A673 (cell line): ENCODE measurements at regions not wholly inside any gene's neighbourhood (a gene's known extent, or its start where the extent isn't known, plus 50 kb on each side); places are given as distances from the start of the nearest gene placed in this dataset.

Source experiments
- BruUV-seq: library from RNA; stranded (reverse); fragments of 400-500 nt; replicated peaks from 2 replicates; lab custom pipeline; 2021; lab: Mats Ljungman, UMichigan
- CTCF ChIA-PET: fragments of 300-600 bp; sonication (Branson Sonifier 250); formaldehyde crosslinking; loops from one replicate; lab custom pipeline; 2022; ENCODE audit warnings: antibody characterized with exemption; lab: Charles Lee
- POLR2A ChIA-PET: fragments of 300-600 bp; sonication (Branson Sonifier 250); formaldehyde crosslinking; loops from one replicate; lab custom pipeline; 2022; ENCODE audit warnings: antibody characterized with exemption; ENCODE audit not compliant: low non-redundant PET; lab: Charles Lee
- DNase-seq: peaks from one replicate; pipeline ENCODE4 v3.0.0-alpha.2; 2015; ENCODE audit warnings: low spot score
- H3K27ac ChIP-seq: fragments of 200-600 bp; sonication (generic); 2 replicates; pipeline ENCODE4 v1.5.1; 2016; ENCODE audit warnings: mixed run types, low read depth, mild to moderate bottlenecking, mixed read lengths, antibody characterized with exemption, low read length; ENCODE audit not compliant: poor library complexity, severe bottlenecking
- H3K27me3 ChIP-seq: fragments of 200-600 bp; sonication (generic); replicated peaks from 2 replicates; pipeline ENCODE4 v1.6.1; 2017; ENCODE audit warnings: mixed run types, low read depth, mild to moderate bottlenecking, mixed read lengths, antibody characterized with exemption, low read length; ENCODE audit not compliant: insufficient read depth, poor library complexity
- H3K36me3 ChIP-seq: fragments of 200-600 bp; sonication (generic); 2 replicates; pipeline ENCODE4 v1.6.1; 2016; ENCODE audit warnings: mixed run types, mild to moderate bottlenecking, mixed read lengths, antibody characterized with exemption, low read length; ENCODE audit not compliant: insufficient read depth, poor library complexity, severe bottlenecking
- H3K4me1 ChIP-seq: fragments of 200-600 bp; sonication (generic); 2 replicates; pipeline ENCODE4 v1.6.1; 2017; ENCODE audit warnings: mixed run types, mild to moderate bottlenecking, mixed read lengths, antibody characterized with exemption, low read length; ENCODE audit not compliant: insufficient read depth, poor library complexity, severe bottlenecking
- H3K4me3 ChIP-seq: fragments of 200-600 bp; sonication (generic); 2 replicates; pipeline ENCODE4 v1.5.1; 2016; ENCODE audit warnings: low read depth, mixed run types, mild to moderate bottlenecking, mixed read lengths, low read length; ENCODE audit not compliant: poor library complexity, severe bottlenecking
- H3K9me3 ChIP-seq: fragments of 200-600 bp; sonication (generic); 2 replicates; pipeline ENCODE4 v1.6.1; 2016; ENCODE audit warnings: mixed run types, low read depth, mild to moderate bottlenecking, mixed read lengths, antibody characterized with exemption, low read length; ENCODE audit not compliant: poor library complexity, severe bottlenecking
- CTCF ChIP-seq: fragments of 300-800, 200-600 bp; sonication (generic); conservative IDR thresholded peaks from 2 replicates; pipeline ENCODE4 v1.5.1; 2017; ENCODE audit warnings: low read depth, mild to moderate bottlenecking, antibody characterized with exemption, low read length, moderate library complexity, mixed read lengths
- EZH2 ChIP-seq: fragments of 200-600 bp; sonication (generic); IDR thresholded peaks from 2 replicates; pipeline ENCODE4 v1.6.1; 2017; ENCODE audit warnings: borderline replicate concordance, low read depth, mild to moderate bottlenecking, mixed read lengths, antibody characterized with exemption, low read length; ENCODE audit not compliant: poor library complexity, severe bottlenecking
- intact Hi-C: fragments of 100-400 bp; cut with micrococcal nuclease; formaldehyde crosslinking; loops from one replicate; pipeline ENCODE4 v1.10.0; 2022; ENCODE audit not compliant: unreplicated experiment

GRCh38 chr3:184443831-184444230, 64.0 kb downstream of the CHRD start:
- no peak for DNase-seq
- Histone ChIP-seq H3K4me3 (no peak overlapping the region), H3K27ac (no peak overlapping the region), H3K4me1 (no peaks in the 10 kb centered on the region), H3K9me3 (no peaks in the 10 kb centered on the region), H3K27me3 (peaks cover 3% of the 10 kb centered on the region), H3K36me3 (no peaks in the 10 kb centered on the region)
- CTCF ChIA-PET, result interaction anchor here (0.6 to 0.7 kb wide), 2 partner anchors 33 to 157 kb away, joined by 4 to 13 read pairs; no protein-coding TSS in a partner anchor
- TF ChIP-seq EZH2, result no peak
- no peak for TF ChIP-seq CTCF
- intact Hi-C loops, result no loop called here
- BruUV-seq, result no TSS peak
- POLR2A ChIA-PET, result no interaction called here

GRCh38 chr3:184448321-184449160, 68.7 kb downstream of the CHRD start:
- BruUV-seq, result no TSS peak
- ChIA-PET POLR2A (no interaction called here), CTCF (no interaction called here)
- intact Hi-C loops, result no loop called here
- TF ChIP-seq EZH2 (no peak), CTCF (no peak)
- DNase-seq, result peak; percentile 48
- H3K27me3 ChIP-seq, result no peaks in the 10 kb centered on the region
- no peak overlapping the region for H3K27ac ChIP-seq
- no peaks in the 10 kb centered on the region for H3K36me3 ChIP-seq
- H3K4me1 ChIP-seq, result no peaks in the 10 kb centered on the region
- H3K9me3 ChIP-seq, result no peaks in the 10 kb centered on the region
- H3K4me3 ChIP-seq, result no peak overlapping the region

- Histone ChIP-seq H3K4me1 (no peaks in the 10 kb centered on the region), H3K9me3 (no peaks in the 10 kb centered on the region), H3K4me3 (no peak overlapping the region), H3K27me3 (no peaks in the 10 kb centered on the region), H3K27ac (no peak overlapping the region), H3K36me3 (no peaks in the 10 kb centered on the region)
- intact Hi-C loops, result no loop called here
- CTCF ChIA-PET, result no interaction called here
- BruUV-seq, result no TSS peak
- DNase-seq, result no peak
- POLR2A ChIA-PET, result no interaction called here
- TF ChIP-seq EZH2 (no peak), CTCF (no peak)
These were observed 69.3 kb downstream of the CHRD start for GRCh38 chr3:184449161-184449515.
